AG04449 (cell line): ENCODE measurements at regions not wholly inside any gene's neighbourhood (a gene's known extent, or its start where the extent isn't known, plus 50 kb on each side); places are given as distances from the start of the nearest gene placed in this dataset.

Experiments used
- CTCF ChIA-PET: fragments of 350-600 bp; formaldehyde crosslinking; extraction: SDS; loops from one replicate; lab custom pipeline; 2021; ENCODE audit warnings: antibody characterized with exemption; lab: Yijun Ruan, JAX
- POLR2A ChIA-PET: fragments of 400-600, 350-600 bp; formaldehyde crosslinking; extraction: SDS; loops from one replicate; lab custom pipeline; 2020; ENCODE audit warnings: antibody characterized with exemption, inconsistent platforms; lab: Yijun Ruan, JAX
- DNase-seq: peaks from one replicate; pipeline ENCODE4 v3.0.0-alpha.2; 2010; ENCODE audit warnings: low read depth, low spot score
- H3K4me3 ChIP-seq: 2 replicates; pipeline ENCODE4 v1.5.1; 2011; ENCODE audit warnings: low read depth, mild to moderate bottlenecking, control low read depth, low read length
- CTCF ChIP-seq: IDR thresholded peaks from one replicate; pipeline ENCODE4 v1.5.1; 2011; ENCODE audit warnings: mild to moderate bottlenecking, moderate library complexity, low read length, control low read depth, inconsistent platforms; ENCODE audit not compliant: insufficient read depth; ENCODE audit errors: missing control alignments

- H3K4me3 ChIP-seq = no peak overlapping the region
- no peak for TF ChIP-seq CTCF
- DNase-seq = no peak
- ChIA-PET POLR2A (no interaction called here), CTCF (no interaction called here)
Observed at GRCh38 chr2:236658974-236659757, 89.5 kb downstream of the ACKR3 start.

GRCh38 chr2:236659758-236660150, 90.1 kb downstream of the ACKR3 start:
- no peak for TF ChIP-seq CTCF
- CTCF ChIA-PET = no interaction called here
- no peak overlapping the region for H3K4me3 ChIP-seq
- DNase-seq = no peak
- POLR2A ChIA-PET = no interaction called here

- POLR2A ChIA-PET = no interaction called here
- TF ChIP-seq CTCF = no peak
- CTCF ChIA-PET = interaction anchor here (1.3 kb wide), 1 partner anchor 317 kb away, joined by 4 read pairs; no protein-coding TSS in a partner anchor
- DNase-seq = no peak
- no peak overlapping the region for H3K4me3 ChIP-seq
Observed at GRCh38 chr2:236661061-236661761, 91.6 kb downstream of the ACKR3 start.

- DNase-seq = no peak
- ChIA-PET POLR2A (no interaction called here), CTCF (interaction anchor here (1.3 kb wide), 1 partner anchor 318 kb away, joined by 4 read pairs; no protein-coding TSS in a partner anchor)
- TF ChIP-seq CTCF = no peak
- no peak overlapping the region for H3K4me3 ChIP-seq
Observed at GRCh38 chr2:236661762-236662110, 92.1 kb downstream of the ACKR3 start.

GRCh38 chr2:236662231-236663185, 92.9 kb downstream of the ACKR3 start:
- CTCF ChIA-PET = interaction anchor here (1.3 kb wide), 1 partner anchor 319 kb away, joined by 4 read pairs; no protein-coding TSS in a partner anchor
- TF ChIP-seq CTCF = no peak
- no peak overlapping the region for H3K4me3 ChIP-seq
- POLR2A ChIA-PET = no interaction called here
- DNase-seq = no peak
